ENCODE measurements at regions not wholly inside any gene's neighbourhood (a gene's known extent, or its start where the extent isn't known, plus 50 kb on each side); places are given as distances from the start of the nearest gene placed in this dataset.

DNA sequence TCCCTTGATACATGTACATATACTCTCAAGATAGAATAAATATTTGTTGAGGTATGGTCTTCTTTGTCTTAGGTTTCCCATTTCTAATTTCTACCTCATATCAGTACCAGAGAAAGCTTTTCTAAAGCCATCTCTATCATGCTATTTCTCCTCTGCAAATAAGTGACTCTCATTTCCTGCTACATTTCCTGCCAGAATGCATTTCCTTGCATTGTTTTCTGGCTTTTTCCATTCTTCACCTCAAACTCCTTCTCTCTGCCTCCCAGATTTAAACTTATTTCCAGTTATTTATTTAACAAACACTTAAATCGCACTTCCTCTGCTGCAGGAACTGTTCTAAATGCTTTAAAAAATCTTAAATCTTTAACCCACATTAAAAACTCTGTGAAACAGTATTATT is 74.4 kb upstream of the STMND1 start:
- TF ChIP-seq, protein P1, sequence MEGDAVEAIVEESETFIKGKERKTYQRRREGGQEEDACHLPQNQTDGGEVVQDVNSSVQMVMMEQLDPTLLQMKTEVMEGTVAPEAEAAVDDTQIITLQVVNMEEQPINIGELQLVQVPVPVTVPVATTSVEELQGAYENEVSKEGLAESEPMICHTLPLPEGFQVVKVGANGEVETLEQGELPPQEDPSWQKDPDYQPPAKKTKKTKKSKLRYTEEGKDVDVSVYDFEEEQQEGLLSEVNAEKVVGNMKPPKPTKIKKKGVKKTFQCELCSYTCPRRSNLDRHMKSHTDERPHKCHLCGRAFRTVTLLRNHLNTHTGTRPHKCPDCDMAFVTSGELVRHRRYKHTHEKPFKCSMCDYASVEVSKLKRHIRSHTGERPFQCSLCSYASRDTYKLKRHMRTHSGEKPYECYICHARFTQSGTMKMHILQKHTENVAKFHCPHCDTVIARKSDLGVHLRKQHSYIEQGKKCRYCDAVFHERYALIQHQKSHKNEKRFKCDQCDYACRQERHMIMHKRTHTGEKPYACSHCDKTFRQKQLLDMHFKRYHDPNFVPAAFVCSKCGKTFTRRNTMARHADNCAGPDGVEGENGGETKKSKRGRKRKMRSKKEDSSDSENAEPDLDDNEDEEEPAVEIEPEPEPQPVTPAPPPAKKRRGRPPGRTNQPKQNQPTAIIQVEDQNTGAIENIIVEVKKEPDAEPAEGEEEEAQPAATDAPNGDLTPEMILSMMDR (conservative IDR thresholded peaks at IDR 0.05; ENCODE audit: low read length) = no peak
- no peak for TF ChIP-seq EZH2phosphoT487 (IDR thresholded peaks at IDR 0.05; ENCODE audit: borderline replicate concordance)
